HG02623 (cell line): ENCODE measurements at regions not wholly inside any gene's neighbourhood (a gene's known extent, or its start where the extent isn't known, plus 50 kb on each side); places are given as distances from the start of the nearest gene placed in this dataset.

Experiments used
- ATAC-seq: cut with Tn5 transposase; IDR thresholded peaks from one replicate; pipeline ENCODE4 v1.9.1; 2021; ENCODE audit warnings: moderate library complexity; ENCODE audit not compliant: unreplicated experiment

DNA sequence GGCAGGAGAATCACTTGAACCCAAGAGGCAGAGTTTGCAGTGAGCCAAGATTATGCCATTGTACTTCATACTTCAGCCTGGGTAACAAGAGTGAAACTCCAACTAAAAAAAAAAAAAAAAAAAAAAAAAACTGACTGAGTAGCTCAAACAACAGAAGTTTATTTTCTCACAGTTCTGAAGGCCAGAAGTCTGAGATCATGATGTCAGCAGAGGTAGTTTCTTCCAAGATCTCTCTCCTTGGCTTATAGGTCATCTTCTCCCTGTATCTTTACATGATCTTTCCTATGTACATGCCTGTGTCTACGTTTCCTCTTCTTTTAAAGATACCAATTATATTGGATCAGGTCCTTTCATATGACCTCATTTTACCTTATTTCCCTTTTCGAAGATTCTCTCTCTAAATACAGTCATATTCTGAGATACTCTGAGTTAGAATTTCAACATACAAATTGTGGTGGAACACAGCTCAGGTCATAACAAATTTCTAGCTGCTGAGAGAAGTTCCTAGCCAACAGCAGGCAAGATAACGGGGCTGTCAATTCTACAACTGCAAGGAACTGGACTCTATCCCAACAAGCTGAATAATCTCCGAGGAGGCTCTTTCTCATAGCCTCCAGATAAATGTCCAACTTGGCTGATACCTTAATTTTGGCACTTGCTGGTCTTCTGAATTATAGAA lies 187.7 kb upstream of the ADAMTS5 start:
- ATAC-seq: no peak

DNA sequence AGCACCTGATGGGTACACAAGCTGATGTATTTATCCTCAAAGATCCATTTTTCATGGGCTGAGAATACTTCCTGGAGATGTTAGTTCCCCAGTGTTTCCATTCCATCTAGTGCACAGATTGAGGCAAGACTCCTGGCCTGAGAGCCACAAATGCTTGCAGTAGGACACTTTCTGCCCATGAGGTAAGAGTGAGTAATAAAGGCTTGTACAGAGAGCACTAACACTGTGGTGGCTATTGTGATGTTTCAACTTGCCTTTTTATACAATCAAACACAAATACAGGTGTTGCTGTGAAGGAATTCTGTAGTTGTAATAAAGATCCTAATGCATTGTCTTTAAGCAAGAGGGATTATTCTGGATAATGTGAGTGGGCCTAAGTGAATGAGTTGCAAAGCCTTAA lies 186.1 kb upstream of the ADAMTS5 start:
- ATAC-seq: no peak

DNA sequence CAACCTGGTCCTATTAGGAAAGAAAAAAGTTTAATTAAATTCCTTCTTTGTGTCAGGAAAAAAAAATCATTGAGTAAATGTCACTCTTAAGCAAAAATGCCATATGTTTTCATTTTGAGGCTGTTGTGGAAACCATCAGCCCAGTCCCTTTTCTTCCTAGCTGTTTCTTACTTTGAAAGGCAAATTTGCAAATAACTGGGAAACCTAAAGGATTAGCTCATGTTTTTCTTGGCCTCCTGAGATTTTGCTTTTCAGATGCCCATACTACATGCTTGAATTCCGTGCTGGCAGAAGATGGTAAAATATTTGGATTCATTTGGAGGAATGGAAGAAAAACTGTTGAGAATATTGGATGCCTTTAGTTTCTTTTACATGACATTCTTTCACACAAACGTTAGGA lies 182.1 kb upstream of the ADAMTS5 start:
- ATAC-seq: no peak

DNA sequence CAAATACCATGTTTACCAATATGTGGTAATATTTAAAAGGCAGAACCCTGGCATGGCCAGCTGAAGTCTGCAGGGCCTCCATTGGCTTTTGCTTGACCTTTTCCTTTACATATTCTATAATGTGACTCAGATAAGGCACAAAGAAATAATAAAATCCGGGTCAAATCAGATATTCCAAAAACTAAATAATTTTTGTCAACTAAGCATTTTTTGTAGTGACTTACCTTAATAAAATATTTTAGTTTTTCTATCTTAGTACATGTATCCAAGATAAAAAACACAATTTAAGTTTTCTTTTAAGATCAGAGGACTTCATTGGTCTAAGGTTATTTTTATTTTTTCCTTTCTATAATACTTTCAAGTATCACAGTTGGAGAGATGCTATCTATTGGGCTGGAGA lies 179.4 kb upstream of the ADAMTS5 start:
- ATAC-seq: no peak

DNA sequence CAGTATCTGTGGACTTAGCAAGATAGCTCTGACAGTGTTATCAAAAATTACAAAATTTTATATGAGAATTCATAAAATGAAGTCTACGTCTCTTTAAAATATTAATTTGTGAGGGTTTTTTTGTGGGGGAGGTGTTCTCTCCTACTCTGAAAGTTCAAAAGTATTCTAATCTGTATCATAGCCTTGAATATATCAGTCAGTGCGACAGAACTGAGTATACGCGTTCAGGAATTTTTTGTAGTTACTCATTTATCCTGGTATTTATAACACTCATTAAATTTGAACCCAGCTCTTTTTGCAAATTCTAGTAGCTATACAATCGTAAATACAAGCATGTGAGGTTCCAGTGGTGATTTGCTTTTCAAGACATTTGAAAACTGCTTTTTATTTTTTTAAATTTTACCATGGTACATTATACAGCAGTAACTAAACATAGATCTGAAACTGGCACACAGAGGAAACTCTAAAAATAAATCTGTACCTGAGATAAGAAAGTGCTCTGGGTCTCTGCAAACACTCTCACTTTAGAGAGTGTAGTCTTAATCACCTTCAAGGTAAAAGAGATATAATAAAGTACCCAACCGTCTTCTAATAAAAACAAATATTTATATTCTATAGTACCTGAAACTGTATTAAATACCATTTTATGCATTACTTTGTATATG lies 178.4 kb upstream of the ADAMTS5 start:
- ATAC-seq: no peak

DNA sequence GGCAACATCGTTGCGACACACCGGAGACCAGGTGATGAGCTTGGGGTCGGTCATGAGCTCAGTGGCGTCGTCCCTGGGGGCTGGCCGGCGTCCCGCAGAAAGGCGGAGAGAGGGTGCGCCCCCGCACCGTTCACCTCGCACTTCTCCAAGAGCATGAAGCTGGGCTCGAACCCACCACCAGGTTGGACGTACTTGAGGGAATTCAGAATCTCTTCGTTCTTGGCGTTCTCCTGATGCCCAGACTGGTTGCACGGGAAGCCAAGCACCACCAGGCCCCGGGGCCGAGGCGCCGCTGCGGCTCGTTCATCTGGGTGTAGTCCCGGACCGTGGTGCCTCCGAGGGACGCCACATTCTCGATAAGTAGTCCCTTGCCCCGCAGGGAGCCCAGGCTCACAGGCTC lies 176.6 kb upstream of the ADAMTS5 start:
- no peak for ATAC-seq

DNA sequence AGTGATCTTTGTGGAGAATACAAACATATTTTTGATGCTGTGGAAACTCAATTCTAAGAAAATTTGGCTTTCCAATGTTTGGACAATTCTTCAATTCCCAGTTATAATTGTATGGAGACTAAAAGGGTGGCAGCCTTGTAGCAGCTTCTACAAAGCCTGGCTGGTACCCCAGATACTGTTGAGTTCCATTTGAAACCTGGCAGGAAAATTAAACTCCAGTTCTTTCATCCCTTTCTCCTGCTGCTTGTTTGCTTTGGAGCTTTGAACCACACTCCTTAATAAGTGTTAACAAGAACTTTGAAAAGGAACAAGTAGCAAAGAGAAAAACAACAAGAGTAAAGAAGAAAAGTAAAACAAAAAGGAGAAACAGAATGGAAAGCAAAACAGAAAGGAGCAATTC lies 172.6 kb upstream of the ADAMTS5 start:
- no peak for ATAC-seq

DNA sequence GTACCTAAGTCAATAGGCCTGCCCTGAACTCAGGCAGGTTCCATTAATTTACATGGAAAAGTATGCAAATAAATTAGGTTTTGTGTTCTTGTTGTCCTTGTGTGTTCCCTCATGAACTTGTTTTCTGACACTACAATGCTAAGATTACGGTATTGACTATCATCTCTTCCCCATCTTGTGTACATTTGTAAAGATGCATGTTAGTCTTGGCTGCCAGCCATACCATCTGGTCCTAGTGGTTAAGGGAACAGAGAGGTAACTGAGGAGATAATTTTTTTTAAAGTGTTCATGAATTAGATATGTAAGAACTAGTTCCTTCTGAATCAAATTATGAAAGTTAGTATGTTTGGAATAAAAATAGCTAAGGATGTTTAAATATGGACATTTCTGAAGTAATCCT lies 167.6 kb upstream of the ADAMTS5 start:
- ATAC-seq: no peak

DNA sequence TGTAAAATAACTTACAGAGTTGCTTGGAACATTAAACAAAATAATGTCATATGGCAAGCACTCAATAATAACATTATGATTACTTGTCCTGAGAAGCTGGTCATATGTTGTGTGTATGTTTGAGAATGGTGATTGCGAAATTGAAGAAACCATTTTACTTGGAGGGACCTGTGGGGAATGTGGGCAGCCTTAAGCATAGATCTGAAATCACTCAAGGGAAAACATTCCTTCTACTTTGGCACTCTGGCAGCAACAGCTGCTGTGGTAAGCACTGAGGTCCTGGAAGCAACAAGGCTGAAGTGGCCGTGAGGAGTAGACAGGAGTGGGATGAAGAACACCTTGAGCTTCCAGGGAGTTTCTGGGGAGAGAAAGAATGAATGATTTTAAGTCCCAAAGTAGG lies 165.4 kb upstream of the ADAMTS5 start:
- ATAC-seq: no peak

DNA sequence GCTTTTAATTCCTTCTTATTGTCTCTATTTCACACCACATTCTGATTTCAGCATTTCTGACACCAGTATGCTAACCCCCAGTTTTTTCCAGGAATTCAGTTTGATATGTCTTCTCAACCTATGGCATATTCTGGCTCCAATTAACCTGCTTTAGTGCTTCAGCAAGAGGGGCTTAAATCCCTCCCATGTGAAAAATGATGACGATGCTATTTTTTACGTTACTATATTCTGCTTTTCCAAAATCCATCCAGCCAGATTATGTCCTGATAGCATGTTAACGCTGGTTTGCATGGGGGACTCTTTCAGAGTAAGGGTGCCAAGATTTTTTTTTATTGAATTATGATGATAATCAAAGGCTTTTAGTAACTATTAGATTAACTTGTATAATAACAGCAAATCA lies 163.3 kb upstream of the ADAMTS5 start:
- no peak for ATAC-seq

DNA sequence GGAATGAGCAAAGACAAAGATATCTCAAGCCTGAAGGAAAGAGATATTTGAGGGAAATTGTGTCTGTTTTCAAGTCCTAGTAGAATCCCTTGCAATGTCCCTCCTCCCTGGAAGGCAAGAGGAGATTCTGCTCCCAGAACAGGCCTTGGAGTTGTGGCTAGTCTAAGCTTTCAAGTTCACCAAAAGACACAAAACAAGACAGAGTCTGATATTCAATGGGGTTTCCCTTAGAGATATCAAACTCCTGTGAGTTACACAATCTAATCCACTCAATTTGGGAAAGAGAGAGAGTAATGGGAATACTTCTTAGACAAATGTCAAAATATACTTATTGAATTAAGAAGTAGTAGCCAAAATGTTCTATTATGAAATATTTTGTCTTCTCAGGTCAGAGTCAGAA lies 162.8 kb upstream of the ADAMTS5 start:
- no peak for ATAC-seq

DNA sequence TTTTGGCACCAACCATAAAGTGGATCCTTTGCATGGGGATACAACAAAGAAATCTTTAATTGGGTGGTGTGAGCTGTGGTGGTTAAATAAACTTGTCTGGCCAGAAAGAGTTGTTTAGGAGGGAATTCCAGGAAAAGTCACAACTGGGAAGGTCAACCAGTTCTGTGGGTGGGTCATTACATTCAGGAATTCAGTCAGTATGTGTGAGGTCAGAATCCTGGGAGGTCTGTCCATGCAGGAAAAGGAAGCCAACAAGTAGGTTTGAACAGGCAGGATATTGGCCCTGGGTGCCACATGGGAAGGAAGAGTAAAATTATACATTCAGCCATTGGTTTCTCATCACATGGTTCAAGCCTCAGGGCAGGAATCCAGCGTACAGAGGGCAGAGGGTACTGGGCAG lies 162.3 kb upstream of the ADAMTS5 start:
- no peak for ATAC-seq

DNA sequence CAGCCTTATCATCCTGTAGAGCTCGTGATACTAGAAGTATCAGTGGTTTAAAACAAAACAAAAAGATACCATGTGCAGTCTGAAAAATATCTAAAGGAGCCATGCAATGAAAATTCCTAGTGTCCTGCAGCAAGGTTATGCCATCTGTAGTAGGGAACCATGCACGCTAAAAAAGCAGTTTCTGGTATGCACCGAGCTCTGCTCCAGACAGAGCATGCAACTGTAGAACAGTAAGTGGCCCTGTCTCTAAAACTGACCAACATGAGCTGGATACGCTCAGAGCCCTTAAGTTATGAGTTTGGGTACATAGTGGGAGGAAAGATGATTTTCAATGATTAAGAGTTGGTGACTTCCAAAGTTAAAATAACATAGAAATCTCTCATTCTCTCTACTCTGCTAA lies 159.3 kb upstream of the ADAMTS5 start:
- ATAC-seq: no peak

DNA sequence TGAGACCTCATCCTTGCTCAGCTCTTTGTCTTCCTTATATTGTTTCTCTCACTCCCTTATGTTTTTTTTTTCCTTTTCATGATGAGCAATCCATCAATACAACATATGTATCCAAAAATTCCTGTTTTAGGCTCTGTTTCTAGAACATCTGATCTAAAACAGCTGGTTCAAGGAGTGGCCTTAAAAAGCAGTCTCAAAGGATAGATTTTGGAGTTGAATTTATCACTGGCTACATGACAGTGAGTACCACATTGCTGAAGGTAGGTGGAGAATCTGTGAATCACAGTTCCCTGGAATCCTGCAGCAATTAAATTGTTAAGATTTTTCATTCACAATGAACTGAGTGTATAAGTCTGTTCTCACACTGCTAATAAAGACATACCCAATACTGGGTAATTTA lies 155.8 kb upstream of the ADAMTS5 start:
- no peak for ATAC-seq

DNA sequence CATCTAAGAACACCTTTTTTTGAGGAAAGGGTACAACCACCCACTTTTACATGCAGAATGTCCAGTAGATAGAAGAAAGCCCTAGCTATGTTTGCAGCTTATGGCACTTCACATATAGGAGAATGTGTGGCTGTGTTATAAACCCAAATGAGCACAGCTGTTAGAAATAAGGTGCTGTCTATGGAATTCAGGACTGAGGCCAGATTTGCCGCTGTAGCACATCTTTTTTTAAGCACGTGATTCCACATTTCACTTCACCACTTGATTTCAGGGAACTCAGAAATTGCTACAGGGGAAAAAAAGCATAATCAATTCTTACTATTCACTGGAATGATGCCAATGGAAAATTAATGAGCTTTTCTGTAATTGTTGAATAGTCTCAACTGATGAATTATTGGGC lies 147.2 kb upstream of the ADAMTS5 start:
- no peak for ATAC-seq

DNA sequence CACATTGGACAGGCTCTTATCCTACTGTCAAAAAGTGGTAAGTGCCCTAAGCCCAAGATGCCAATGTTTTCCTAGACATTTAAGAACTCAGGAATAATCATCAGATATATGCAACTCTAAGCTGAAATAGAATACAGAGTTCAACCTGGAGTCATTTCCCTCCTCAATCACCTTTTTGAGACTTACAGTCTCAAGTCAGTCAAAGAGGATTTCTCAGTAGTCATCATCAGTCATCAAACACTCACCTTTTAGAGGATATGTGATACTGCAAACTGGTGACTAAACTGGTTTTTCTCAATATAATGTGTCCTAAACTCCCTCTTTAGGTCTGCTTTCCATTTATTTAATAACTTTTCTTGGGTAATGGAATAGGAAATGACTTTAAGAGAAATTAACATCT lies 145.3 kb upstream of the ADAMTS5 start:
- ATAC-seq: no peak

DNA sequence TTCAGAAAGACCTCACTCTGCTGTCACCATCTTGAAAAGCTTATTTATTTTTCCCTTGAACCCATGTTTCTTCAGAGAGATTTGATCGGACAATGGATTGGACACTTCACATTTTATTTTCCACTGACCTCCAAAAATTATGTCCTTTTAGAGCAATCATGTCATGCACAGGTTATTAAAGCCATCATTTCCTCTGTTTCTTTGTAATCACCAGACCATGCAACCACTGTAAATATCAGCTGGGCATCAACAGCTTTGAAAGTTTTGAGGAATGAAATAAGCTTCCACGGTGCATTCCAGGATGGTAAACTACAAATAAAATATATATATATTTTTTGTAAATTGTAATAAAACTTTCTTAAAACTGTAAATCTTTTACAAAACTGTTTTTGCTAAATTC lies 144.1 kb upstream of the ADAMTS5 start:
- no peak for ATAC-seq

DNA sequence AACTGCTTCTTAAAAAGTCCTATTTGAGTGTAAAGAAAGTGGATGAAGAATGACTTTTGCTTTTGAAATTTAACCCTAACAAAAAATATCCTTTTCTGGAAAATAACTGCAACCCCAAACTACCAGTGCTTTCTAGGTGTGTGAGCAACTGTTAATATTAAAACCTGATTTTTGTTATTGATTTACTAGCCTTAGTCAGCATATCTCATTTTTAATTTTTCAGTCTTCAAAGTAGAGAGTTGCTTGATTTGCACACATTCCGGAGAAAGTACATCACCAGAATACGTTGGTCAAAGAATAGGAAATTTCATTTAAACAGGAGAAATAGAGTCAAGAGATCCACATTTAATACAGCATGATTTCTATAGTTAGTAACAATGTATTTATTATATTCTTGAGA lies 141.8 kb upstream of the ADAMTS5 start:
- ATAC-seq: no peak

DNA sequence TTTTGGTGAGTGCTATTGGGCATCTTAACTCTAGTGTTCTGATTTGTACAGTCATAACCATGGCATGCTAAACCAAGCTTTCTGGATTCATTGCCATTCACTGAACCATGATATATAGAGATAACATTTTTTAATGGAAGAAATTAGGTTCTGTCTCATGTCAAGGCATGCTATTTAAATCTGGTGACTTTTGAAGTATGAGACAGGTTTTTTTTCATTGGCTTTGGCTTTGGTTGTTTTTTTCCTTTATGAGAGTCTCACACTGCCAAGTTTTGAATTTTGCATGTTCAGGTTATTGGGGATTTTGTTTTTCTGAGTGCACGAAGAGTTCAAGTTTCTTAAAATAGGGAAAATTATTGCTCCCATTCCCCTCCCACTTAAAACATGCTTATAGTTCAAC lies 141.3 kb upstream of the ADAMTS5 start:
- ATAC-seq: no peak

DNA sequence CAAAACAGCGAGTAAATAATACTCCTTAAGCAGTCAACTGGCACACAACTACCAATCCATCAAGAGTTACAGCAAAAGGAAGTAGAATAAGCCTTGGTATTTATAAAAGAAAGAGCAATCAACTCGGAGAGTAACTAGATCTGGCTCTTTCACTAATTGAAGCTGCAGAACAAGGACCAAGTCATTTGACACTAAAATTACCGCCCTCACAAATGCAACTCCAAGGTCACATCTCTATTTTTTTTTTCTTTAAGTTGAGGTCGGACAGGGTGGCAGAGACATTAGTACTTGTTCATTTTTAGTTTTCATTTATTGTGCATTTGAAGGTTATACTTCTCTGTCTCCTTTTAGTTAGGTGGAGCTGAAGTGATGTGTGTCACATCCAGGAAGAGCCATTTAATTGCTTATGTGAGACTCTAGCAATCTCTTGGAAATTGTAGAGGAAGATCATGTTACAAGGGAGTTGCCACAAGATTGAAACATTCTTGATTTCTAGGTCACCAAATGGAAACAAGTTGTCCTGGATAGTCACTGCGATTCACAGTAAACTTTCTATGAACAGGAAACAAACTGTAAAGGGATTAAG lies 138.1 kb upstream of the ADAMTS5 start:
- ATAC-seq: no peak

DNA sequence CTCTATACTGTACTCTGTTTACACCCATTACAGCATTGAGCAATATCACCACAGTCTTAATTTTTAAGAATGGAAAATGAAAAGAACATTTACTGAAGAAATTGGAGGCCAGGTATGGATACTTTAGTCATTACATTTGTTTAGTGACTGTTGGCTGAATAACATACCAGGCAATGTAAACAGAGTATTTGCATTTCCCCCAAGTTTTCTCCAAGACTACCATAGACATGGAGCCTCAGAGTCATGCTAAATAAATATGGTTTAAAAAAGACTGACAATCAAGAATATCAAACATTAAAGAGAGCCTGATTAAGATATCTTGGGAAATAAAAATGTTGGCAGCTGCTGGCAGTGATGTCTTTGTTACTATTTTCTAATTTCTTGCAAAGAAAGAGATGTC lies 136.9 kb upstream of the ADAMTS5 start:
- no peak for ATAC-seq

DNA sequence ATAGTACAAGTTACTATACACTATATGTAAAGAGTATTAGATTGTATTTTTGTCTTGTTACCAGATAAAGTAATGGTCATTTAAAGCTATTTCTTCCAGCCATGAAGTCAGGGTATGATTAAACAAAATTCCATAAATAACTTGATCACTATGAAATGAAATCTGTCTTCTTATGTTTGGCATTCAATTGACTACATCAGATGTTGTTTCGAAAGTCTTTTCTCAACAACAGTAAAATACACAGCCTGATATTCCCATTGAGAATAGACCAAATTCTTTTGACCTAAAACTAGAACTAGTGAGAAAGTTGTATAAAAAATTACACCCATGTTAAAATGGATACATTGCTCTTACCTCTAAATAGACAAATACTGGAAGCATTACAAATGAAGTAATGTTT lies 134.6 kb upstream of the ADAMTS5 start:
- ATAC-seq: no peak
